IMR-90 (cell line): ENCODE measurements at regions not wholly inside any gene's neighbourhood (a gene's known extent, or its start where the extent isn't known, plus 50 kb on each side); places are given as distances from the start of the nearest gene placed in this dataset.

Experiments used
- ATAC-seq: fragments of 200-7000 bp; cut with Tn5 transposase; 2 replicates; pipeline ENCODE4 v1.9.1; 2020; ENCODE audit warnings: low read depth, mild to moderate bottlenecking, moderate library complexity
- BruUV-seq: library from RNA; stranded (reverse); fragments of 400-500 nt; replicated peaks from 2 replicates; lab custom pipeline; 2021; lab: Mats Ljungman, UMichigan
- CTCF ChIA-PET: fragments of 300-600 bp; formaldehyde crosslinking; extraction: SDS; loops from one replicate; lab custom pipeline; 2021; ENCODE audit warnings: antibody characterized with exemption; lab: Yijun Ruan, JAX
- POLR2A ChIA-PET: fragments of 300-600 bp; sonication (Branson Sonifier 250); formaldehyde crosslinking; loops from one replicate; lab custom pipeline; 2022; ENCODE audit warnings: antibody characterized with exemption; ENCODE audit not compliant: unreplicated experiment; lab: Charles Lee
- DNase-seq: peaks from one replicate; pipeline ENCODE4 v3.0.0; 2013
- H2AFZ ChIP-seq: replicated peaks from 2 replicates; pipeline ENCODE3; 2013; ENCODE audit warnings: low read length, mild to moderate bottlenecking; ENCODE audit not compliant: poor library complexity
- H2AK5ac ChIP-seq: 2 replicates; pipeline ENCODE4 v1.6.1; 2013; ENCODE audit warnings: low read depth, low read length, inconsistent platforms
- H2AK9ac ChIP-seq: replicated peaks from 2 replicates; pipeline ENCODE3; 2013; ENCODE audit warnings: mild to moderate bottlenecking, low read depth, low read length, moderate library complexity; ENCODE audit not compliant: poor library complexity
- H2BK120ac ChIP-seq: 2 replicates; pipeline ENCODE4 v1.6.1; 2013; ENCODE audit warnings: low read depth, low read length, inconsistent platforms
- H2BK15ac ChIP-seq: 3 replicates; pipeline ENCODE4 v1.6.1; 2013; ENCODE audit warnings: low read depth, low read length, inconsistent platforms
- H2BK20ac ChIP-seq: 2 replicates; pipeline ENCODE4 v1.6.1; 2013; ENCODE audit warnings: low read depth, mild to moderate bottlenecking, inconsistent platforms, low read length, moderate library complexity
- H2BK5ac ChIP-seq: 2 replicates; pipeline ENCODE4 v1.6.1; 2013; ENCODE audit warnings: mild to moderate bottlenecking, low read depth, low read length, inconsistent platforms; ENCODE audit not compliant: poor library complexity, severe bottlenecking
- H3K14ac ChIP-seq: replicated peaks from 2 replicates; pipeline ENCODE4 v1.6.1; 2013; ENCODE audit warnings: low read depth, low read length, inconsistent platforms
- H3K18ac ChIP-seq: 2 replicates; pipeline ENCODE4 v1.6.1; 2013; ENCODE audit warnings: low read depth, low read length, control low read depth
- H3K23ac ChIP-seq: 2 replicates; pipeline ENCODE4 v1.6.1; 2013; ENCODE audit warnings: low read depth, low read length, inconsistent platforms
- H3K27ac ChIP-seq: 2 replicates; pipeline ENCODE4 v1.5.1; 2013; ENCODE audit warnings: mild to moderate bottlenecking, control low read depth, low read length; ENCODE audit not compliant: insufficient read depth
- H3K27me3 ChIP-seq: 2 replicates; pipeline ENCODE4 v1.6.1; 2013; ENCODE audit warnings: low read length; ENCODE audit not compliant: control insufficient read depth, insufficient read depth
- H3K36me3 ChIP-seq: 2 replicates; pipeline ENCODE4 v1.6.1; 2013; ENCODE audit warnings: low read length, mixed read lengths; ENCODE audit not compliant: control insufficient read depth, insufficient read depth
- H3K4ac ChIP-seq: 2 replicates; pipeline ENCODE4 v1.6.1; 2013; ENCODE audit warnings: low read depth, low read length, inconsistent platforms
- H3K4me1 ChIP-seq: 2 replicates; pipeline ENCODE4 v1.6.1; 2013; ENCODE audit warnings: low read length, mixed read lengths; ENCODE audit not compliant: control insufficient read depth, insufficient read depth
- H3K4me2 ChIP-seq: 2 replicates; pipeline ENCODE4 v1.6.1; 2013; ENCODE audit warnings: low read depth, mild to moderate bottlenecking, control low read depth, low read length, moderate library complexity
- H3K4me3 ChIP-seq: 2 replicates; pipeline ENCODE4 v1.5.1; 2013; ENCODE audit warnings: low read depth, mild to moderate bottlenecking, control low read depth, low read length, moderate library complexity; ENCODE audit not compliant: insufficient read depth
- H3K56ac ChIP-seq: 2 replicates; pipeline ENCODE4 v1.6.1; 2013; ENCODE audit warnings: low read length, inconsistent platforms; ENCODE audit not compliant: insufficient read depth; ENCODE audit errors: extremely low read depth
- H3K79me1 ChIP-seq, 2 experiments: 2 replicates each; pipeline ENCODE4 v1.6.1; 2013; ENCODE audit warnings: low read length in 2 of 2, inconsistent platforms in 1 of 2, low read depth in 1 of 2
- H3K9ac ChIP-seq: 2 replicates; pipeline ENCODE4 v1.6.1; 2013; ENCODE audit warnings: low read depth, low read length, control low read depth
- H3K9me1 ChIP-seq: 2 replicates; pipeline ENCODE4 v1.6.1; 2013; ENCODE audit warnings: low read length, inconsistent platforms; ENCODE audit not compliant: insufficient read depth
- H3K9me3 ChIP-seq: 2 replicates; pipeline ENCODE4 v1.6.1; 2013; ENCODE audit warnings: low read length; ENCODE audit not compliant: control insufficient read depth, insufficient read depth
- H4K20me1 ChIP-seq: 2 replicates; pipeline ENCODE4 v1.6.1; 2013; ENCODE audit warnings: low read length, inconsistent platforms; ENCODE audit not compliant: insufficient read depth
- H4K5ac ChIP-seq: 2 replicates; pipeline ENCODE4 v1.6.1; 2013; ENCODE audit warnings: mild to moderate bottlenecking, low read depth, low read length, control low read depth
- H4K8ac ChIP-seq, 2 experiments: 2 replicates each; pipeline ENCODE4 v1.6.1; 2013; ENCODE audit warnings: low read depth in 2 of 2, low read length in 2 of 2, control low read depth in 1 of 2, inconsistent platforms in 1 of 2
- H4K91ac ChIP-seq: 2 replicates; pipeline ENCODE4 v1.6.1; 2013; ENCODE audit warnings: low read depth, low read length, inconsistent platforms; ENCODE audit not compliant: insufficient read depth
- BHLHE40 ChIP-seq: fragments of 150-350 bp; IDR thresholded peaks from 2 replicates; pipeline ENCODE4 v1.6.1; 2016; ENCODE audit warnings: mild to moderate bottlenecking, low read depth, low read length
- CTCF ChIP-seq: conservative IDR thresholded peaks from 2 replicates; pipeline ENCODE4 v1.5.1; 2012; ENCODE audit warnings: mild to moderate bottlenecking, low read depth, low read length, improper control_type of control experiment
- MAFK ChIP-seq: IDR thresholded peaks from 2 replicates; pipeline ENCODE4 v1.6.1; 2012; ENCODE audit warnings: low read depth, low read length, improper control_type of control experiment
- MAZ ChIP-seq: IDR thresholded peaks from 2 replicates; pipeline ENCODE4 v1.6.1; 2012; ENCODE audit warnings: low read depth, mild to moderate bottlenecking, low read length, improper control_type of control experiment, moderate library complexity, borderline replicate concordance
- WGBS, 2 experiments: methylation state at CpG; one replicate each; pipeline versions ENCODE4 v1.1.5 to v1.1.7; 2013; ENCODE audit warnings: missing lambda C conversion rate in 2 of 2; ENCODE audit not compliant: insufficient read length in 1 of 2; ENCODE audit errors: extremely low coverage in 2 of 2; 5-methylcytosine and 5-hydroxymethylcytosine counted together
- dilution Hi-C: fragments of 300-500 bp; cut with HindIII; formaldehyde crosslinking; loops from one replicate; pipeline ENCODE4 v1.14.3; 2018; ENCODE audit warnings: low sequenced_read_pairs; ENCODE audit not compliant: unreplicated experiment
- in situ Hi-C: fragments of 300-500 bp; cut with MboI; formaldehyde crosslinking; loops from 3 replicates; pipeline ENCODE4 v1.14.3; 2019; ENCODE audit warnings: low sequenced_read_pairs, inconsistent platforms, mixed read lengths
- intact Hi-C: fragments of 100-400 bp; cut with micrococcal nuclease; formaldehyde crosslinking; loops from 2 replicates; pipeline ENCODE4 v1.10.0; 2022

- H3K4ac ChIP-seq: no peak overlapping the region
- H3K27ac ChIP-seq: no peak overlapping the region
- no peak overlapping the region for H2AFZ ChIP-seq
- no peaks in the 10 kb centered on the region for H3K9me3 ChIP-seq
- no peak overlapping the region for H3K14ac ChIP-seq
- POLR2A ChIA-PET: no interaction called here
- H3K4me2 ChIP-seq: no peak overlapping the region
- no peak overlapping the region for H4K91ac ChIP-seq
- no peak overlapping the region for H2BK5ac ChIP-seq
- no peak overlapping the region for H3K23ac ChIP-seq
- no peaks in the 10 kb centered on the region for H3K36me3 ChIP-seq
- H3K18ac ChIP-seq: no peak overlapping the region
- TF ChIP-seq CTCF (no peak), MAFK (no peak), MAZ (no peak), BHLHE40 (no peak)
- no peak overlapping the region for H4K5ac ChIP-seq
- in situ Hi-C loops: no loop called here
- H4K8ac ChIP-seq: no peak overlapping the region
- intact Hi-C loops: no loop called here
- H2BK20ac ChIP-seq: no peak overlapping the region
- H2BK15ac ChIP-seq: no peak overlapping the region
- CTCF ChIA-PET: no interaction called here
- ATAC-seq (no peak), DNase-seq (no peak)
- no peak overlapping the region for H2AK9ac ChIP-seq
- H3K27me3 ChIP-seq: peaks cover 5% of the 10 kb centered on the region
- no peaks in the 10 kb centered on the region for H3K4me1 ChIP-seq
- H3K79me1 ChIP-seq: no peaks in the 10 kb centered on the region
- BruUV-seq: no TSS peak
- dilution Hi-C loops: no loop called here
- no peaks in the 10 kb centered on the region for H4K20me1 ChIP-seq
- H3K9me1 ChIP-seq: no peaks in the 10 kb centered on the region
- no peak overlapping the region for H3K4me3 ChIP-seq
- no peak overlapping the region for H2BK120ac ChIP-seq
- no CpG with 5 or more reads among the region's 1 CpG for WGBS, 2 experiments
- no peak overlapping the region for H3K56ac ChIP-seq
- no peak overlapping the region for H2AK5ac ChIP-seq
- H3K9ac ChIP-seq: no peak overlapping the region
Measured at GRCh38 chr17:36833279-36833678, 104.0 kb upstream of the LHX1 start.
